ENCODE measurements at regions not wholly inside any gene's neighbourhood (a gene's known extent, or its start where the extent isn't known, plus 50 kb on each side); places are given as distances from the start of the nearest gene placed in this dataset.

GRCh38 chr17:69908626-69909368 lies 166.2 kb upstream of the KCNJ16 start:
- DNase-seq: no peak

GRCh38 chr17:69909389-69909788 lies 165.6 kb upstream of the KCNJ16 start:
- DNase-seq: no peak

- DNase-seq: no peak
Measured at GRCh38 chr17:69912805-69913204, 162.2 kb upstream of the KCNJ16 start.

- no peak for DNase-seq
Measured at GRCh38 chr17:69913216-69913615, 161.8 kb upstream of the KCNJ16 start.

GRCh38 chr17:69913616-69914015 lies 161.4 kb upstream of the KCNJ16 start:
- no peak for DNase-seq

GRCh38 chr17:69914520-69914919 lies 160.5 kb upstream of the KCNJ16 start:
- DNase-seq: no peak

- no peak for DNase-seq
Measured at GRCh38 chr17:69916761-69917160, 158.3 kb upstream of the KCNJ16 start.

GRCh38 chr17:69918164-69918563 lies 156.9 kb upstream of the KCNJ16 start:
- DNase-seq: no peak

GRCh38 chr17:69919789-69920188 lies 155.2 kb upstream of the KCNJ16 start:
- DNase-seq: no peak

DNA sequence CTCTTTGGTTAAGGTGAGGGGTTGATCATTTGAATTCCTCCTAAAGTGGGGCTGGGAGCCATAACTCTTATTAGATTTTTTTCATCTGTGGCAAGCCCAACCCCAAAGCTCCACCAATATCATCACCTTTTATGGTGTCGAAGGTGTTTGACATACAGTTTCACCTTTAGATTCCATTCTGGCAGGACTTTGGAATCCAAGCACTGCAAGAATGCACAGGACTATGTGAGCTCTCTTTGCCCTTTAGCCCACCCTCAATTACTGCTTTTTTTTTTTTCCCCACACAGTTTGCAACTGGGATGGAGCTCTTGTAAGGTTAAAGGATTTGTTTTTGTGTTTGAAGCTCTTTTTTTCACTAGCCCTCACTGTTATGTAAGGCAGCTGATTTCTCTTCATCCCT lies 154.0 kb upstream of the KCNJ16 start:
- no peak for DNase-seq

DNA sequence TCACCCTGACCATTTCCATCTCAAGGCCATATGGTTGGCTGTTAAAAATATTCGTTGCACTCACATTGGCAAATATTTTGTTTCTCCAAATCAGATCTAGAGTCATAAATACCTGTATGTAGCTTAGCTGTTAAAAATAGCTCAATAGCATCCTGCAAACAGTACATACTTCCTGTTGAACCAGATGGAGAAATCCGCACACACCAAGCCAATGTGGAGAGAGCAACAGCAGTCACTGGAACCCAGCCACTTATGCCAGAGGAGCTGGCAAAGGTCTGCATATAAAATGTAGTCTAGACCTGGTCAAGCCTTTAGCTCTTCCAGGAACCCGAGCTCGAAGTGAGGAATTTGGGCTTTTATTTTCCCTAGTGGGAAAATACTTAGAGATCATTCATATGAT lies 146.4 kb upstream of the KCNJ16 start:
- DNase-seq: no peak

- no peak for DNase-seq
Measured at GRCh38 chr17:69936996-69937395, 138.0 kb upstream of the KCNJ16 start.

GRCh38 chr17:69943058-69943457 lies 132.0 kb upstream of the KCNJ16 start:
- DNase-seq: no peak

DNA sequence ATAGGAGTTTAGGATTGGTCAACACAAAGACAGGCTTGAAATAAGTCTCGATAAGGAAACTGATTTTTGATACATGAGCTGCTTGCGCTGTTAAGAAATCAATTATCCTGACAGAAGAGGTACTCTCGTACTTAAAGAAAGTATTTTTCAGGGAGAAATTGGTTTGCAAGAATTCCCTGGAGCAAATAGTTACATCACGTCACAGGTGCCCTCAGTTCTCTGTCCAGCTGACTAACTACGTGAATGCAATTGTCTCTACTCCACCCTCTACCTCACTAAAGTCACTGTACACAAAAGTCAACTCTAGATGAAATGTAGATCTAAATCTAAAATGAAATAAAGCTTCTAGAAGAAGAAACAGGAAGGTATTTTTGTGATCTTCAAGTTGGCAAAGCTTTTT lies 130.6 kb upstream of the KCNJ16 start:
- DNase-seq: no peak

- no peak for DNase-seq
Measured at GRCh38 chr17:69945698-69946185, 129.3 kb upstream of the KCNJ16 start.

- no peak for DNase-seq
Measured at GRCh38 chr17:69947027-69947759, 127.8 kb upstream of the KCNJ16 start.

DNA sequence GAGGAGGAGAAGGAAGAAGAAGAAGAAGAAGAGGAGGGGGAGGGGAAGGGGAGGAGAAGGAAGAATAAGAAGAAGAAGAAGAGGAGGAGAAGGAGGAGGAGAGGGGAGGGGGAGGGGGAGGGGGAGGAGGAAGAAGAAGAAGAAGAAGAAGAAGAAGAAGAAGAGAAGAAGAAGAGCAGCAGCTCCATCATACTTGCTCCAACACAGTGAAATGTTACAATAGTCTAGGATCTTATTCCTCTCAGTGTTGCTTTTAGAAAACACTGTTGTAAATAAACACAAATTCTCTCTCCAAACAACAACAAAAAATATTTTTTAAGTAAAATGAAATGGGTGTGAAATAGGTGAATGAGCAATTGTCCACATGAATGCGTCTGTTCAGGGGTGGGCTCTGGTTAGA lies 126.6 kb upstream of the KCNJ16 start:
- no peak for DNase-seq

- no peak for DNase-seq
Measured at GRCh38 chr17:69949496-69949895, 125.5 kb upstream of the KCNJ16 start.

DNA sequence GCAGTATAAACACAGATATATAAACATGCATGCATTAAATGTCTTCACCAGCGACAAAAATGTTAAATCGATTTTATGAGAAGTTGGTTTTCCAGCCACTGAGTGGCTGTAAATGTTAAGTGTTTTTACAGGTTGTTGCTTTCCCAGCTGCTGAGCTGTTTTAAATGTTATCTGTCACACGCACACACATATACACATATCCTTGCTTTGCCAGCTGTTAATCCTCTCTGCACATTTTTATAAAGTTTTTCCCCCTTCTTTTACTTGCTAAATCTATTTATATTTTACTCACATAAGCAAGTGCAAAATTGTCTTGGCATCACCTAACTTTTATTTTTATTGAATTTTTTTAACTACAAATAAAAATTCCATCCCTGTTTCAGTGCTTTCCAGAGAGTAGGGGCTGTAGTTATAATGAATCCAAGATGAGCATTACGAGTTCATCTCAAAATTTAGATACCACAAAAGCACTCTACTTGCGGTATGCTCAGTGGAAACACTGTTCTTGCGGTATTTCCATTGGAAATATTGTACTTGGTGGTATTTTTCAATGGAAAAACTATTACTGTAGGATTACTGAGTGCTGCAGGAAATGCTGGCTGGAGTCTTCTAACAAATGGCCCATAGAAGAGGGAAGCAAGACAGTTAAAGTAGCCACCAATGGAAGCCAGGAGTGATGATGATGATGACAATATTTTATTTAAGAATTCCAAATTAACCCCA lies 124.9 kb upstream of the KCNJ16 start:
- no peak for DNase-seq

- DNase-seq: no peak
Measured at GRCh38 chr17:69950701-69951418, 124.2 kb upstream of the KCNJ16 start.

GRCh38 chr17:69954241-69954925 lies 120.6 kb upstream of the KCNJ16 start:
- DNase-seq: no peak

DNA sequence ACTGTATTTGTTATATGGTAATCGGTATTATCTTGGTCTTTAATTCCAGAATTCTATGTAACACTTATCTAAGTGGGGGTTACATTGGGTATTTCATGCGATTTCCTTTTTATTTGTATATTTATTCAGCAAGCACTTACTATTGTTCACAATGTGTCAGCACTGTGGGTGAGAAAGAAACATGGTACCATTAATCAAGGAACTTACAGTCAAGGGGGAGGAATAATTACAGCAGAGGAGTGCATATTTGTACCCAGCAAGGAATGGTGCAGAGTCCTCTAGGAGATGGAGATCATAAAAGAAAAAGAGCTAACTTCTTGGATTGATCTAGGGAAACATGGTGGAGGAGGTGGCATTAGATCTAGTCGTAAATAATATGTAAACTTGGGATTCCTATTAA lies 117.0 kb upstream of the KCNJ16 start:
- DNase-seq: no peak
